Astrocyte of the cerebellum (primary cell): ENCODE measurements at regions not wholly inside any gene's neighbourhood (a gene's known extent, or its start where the extent isn't known, plus 50 kb on each side); places are given as distances from the start of the nearest gene placed in this dataset.

Experiments used
- DNase-seq: peaks from one replicate; pipeline ENCODE4 v3.0.0-alpha.2; 2011; ENCODE audit warnings: low read depth
- H3K4me3 ChIP-seq: 2 replicates; pipeline ENCODE4 v1.5.1; 2011; ENCODE audit warnings: mild to moderate bottlenecking, low read depth, low read length, moderate library complexity
- in situ Hi-C: cut with HindIII; loops from 2 replicates; pipeline ENCODE4 v1.10.0; 2017; ENCODE audit warnings: low sequenced_read_pairs
- TF ChIP-seq, protein P1 (sequence below): IDR thresholded peaks from 2 replicates; pipeline ENCODE4 v1.5.1; 2012; ENCODE audit warnings: low read length, low read depth, moderate library complexity, mild to moderate bottlenecking; ENCODE audit errors: missing control alignments

DNA sequence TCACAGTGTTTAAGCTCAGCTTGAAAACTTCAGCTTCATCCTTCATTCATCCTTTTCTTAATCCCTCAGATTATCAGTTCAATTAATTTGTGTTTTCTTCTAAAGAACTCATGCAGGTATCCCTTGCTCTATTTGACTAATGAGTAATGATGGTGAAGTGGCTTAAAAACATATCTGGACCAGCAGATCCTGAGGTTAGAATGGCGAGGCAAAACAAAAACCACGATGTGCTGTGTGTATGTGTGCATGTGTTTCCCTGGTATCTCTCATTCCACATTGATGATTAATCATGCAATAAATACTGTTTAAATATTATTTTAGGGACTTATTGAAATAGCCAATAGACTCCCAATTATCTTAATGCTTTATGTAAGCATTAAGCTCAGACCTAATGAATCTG is 437.0 kb downstream of the DYNC2H1 start:
- H3K4me3 ChIP-seq = no peak overlapping the region
- TF ChIP-seq, protein P1, sequence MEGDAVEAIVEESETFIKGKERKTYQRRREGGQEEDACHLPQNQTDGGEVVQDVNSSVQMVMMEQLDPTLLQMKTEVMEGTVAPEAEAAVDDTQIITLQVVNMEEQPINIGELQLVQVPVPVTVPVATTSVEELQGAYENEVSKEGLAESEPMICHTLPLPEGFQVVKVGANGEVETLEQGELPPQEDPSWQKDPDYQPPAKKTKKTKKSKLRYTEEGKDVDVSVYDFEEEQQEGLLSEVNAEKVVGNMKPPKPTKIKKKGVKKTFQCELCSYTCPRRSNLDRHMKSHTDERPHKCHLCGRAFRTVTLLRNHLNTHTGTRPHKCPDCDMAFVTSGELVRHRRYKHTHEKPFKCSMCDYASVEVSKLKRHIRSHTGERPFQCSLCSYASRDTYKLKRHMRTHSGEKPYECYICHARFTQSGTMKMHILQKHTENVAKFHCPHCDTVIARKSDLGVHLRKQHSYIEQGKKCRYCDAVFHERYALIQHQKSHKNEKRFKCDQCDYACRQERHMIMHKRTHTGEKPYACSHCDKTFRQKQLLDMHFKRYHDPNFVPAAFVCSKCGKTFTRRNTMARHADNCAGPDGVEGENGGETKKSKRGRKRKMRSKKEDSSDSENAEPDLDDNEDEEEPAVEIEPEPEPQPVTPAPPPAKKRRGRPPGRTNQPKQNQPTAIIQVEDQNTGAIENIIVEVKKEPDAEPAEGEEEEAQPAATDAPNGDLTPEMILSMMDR = no peak
- no peak for DNase-seq
- in situ Hi-C loops = no loop called here

DNA sequence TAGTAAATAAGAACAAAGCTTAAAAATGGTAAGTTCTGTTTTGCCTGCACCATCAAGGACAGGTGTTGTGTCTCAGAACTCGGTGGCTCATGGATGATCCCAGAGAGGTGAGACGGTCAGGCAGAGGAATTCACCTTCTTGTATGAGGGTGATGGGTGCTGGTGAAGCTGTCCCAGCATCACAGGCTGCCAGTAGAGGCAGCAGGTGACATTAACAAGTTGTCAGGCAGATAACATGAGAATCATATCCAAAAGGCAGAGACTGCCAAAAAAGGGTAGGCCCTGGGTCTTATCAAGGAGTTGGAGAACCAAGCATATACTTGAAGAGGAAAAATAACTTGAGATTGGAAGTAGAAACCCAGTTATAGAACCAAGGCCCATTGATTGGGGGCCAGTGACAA is 437.8 kb downstream of the DYNC2H1 start:
- no peak for DNase-seq
- TF ChIP-seq, protein P1 = no peak
- H3K4me3 ChIP-seq = no peak overlapping the region
- in situ Hi-C loops = no loop called here

DNA sequence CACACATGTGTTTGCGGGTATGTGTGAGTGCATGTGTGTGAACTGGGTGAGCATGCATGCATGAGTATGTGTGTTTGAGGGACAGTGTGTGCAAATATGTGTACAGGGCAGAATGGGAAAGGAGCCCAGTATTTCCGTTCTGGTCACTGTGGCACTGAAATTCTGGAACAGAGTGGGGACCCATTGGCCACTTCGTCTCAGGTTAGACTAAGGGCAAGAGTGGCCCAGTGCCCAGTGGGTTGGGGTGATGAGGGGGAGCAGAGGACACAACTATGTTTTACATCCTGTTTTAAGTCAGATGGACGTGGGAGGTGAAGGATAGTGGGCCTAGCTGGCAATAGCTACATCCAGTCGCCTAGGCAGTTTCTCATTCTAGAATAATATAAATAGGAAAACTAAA is 438.5 kb downstream of the DYNC2H1 start:
- DNase-seq = no peak
- H3K4me3 ChIP-seq = no peak overlapping the region
- in situ Hi-C loops = no loop called here
- TF ChIP-seq, protein P1 = no peak

DNA sequence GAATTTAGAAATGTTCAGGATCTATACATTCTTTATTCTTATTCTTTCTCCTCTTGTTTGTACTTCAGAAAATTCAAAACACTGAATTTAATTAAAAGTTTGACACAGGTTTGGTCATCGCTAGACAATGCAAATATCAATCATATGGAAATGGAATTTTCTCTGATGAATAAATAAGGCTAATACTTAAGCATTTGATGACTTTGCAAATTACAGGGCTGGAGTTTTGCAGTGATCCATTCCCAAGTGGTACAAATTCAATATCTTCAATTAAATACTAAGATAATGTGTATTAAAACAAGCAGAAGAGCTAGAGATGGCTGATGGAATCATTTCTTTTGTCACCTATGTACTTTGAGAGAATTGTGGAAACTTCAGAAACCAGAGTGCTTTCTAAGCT is 439.6 kb downstream of the DYNC2H1 start:
- no peak overlapping the region for H3K4me3 ChIP-seq
- TF ChIP-seq, protein P1 = no peak
- in situ Hi-C loops = no loop called here
- DNase-seq = no peak

DNA sequence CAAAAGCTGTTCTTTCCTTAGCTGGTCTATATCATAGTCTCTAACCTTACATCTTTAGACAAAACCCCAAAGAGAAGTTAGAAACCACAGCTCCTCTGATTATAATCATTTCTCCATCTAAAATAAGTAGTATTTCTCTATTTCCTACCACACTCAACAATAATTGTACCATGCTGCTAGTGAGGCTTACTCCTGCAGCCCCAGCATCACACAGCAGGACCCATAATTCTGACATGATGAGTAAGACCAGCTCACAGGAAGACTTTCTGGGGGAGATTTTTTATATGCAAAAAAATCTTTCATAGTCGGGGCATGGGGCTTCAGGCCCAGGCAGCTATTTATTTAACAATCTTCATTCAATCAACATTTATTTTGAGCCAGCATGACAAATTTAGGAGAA is 441.6 kb downstream of the DYNC2H1 start:
- in situ Hi-C loops = no loop called here
- TF ChIP-seq, protein P1 = no peak
- DNase-seq = no peak
- no peak overlapping the region for H3K4me3 ChIP-seq

DNA sequence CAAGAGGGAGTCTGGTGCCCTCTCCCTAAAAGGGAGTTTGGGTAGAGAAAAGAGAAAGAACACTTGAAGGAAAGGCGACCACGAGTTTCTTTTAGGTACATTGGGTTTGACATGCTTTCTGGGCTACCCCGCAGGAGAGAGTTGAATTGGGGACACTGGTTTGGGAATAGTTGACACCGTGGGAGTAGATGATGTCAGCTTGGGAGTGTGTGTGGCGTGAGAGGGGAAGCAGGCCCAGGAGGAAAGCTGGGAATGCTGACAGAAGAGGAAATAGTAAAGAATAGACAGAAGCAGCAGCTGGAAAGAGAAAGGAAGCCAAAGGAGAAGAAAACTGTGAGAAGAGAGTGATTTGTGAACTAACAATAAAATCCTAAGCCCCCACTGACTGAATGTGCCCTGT is 442.9 kb downstream of the DYNC2H1 start:
- in situ Hi-C loops = no loop called here
- no peak overlapping the region for H3K4me3 ChIP-seq
- DNase-seq = no peak
- TF ChIP-seq, protein P1 = no peak

DNA sequence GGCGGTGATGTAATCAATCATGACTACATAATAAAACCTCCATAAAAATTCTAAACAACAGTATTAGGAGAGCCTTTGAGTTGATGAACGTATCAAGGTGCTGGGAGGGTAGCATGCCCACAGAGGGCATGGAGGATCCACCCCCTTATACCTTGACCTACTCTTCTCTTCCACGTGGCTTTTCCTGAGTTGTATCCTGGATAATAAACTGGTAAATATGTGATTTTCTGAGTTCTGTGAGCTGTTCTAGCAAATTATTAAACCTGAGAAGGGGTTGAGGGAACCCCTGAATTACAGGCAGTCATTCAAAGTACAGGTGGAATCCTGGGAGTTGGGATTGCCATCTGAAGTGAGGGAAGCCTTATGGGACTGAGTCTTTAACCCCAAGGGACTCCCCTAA is 446.9 kb downstream of the DYNC2H1 start:
- H3K4me3 ChIP-seq = no peak overlapping the region
- DNase-seq = no peak
- TF ChIP-seq, protein P1 = no peak
- in situ Hi-C loops = no loop called here
